ENCODE measurements at regions not wholly inside any gene's neighbourhood (a gene's known extent, or its start where the extent isn't known, plus 50 kb on each side); places are given as distances from the start of the nearest gene placed in this dataset.
A peak's percentile ranks its signal among the peaks of the same experiment; 100 is the strongest.

GRCh38 chr4:108249397-108249796, 80.7 kb upstream of the LEF1 start:
- no peak overlapping the region for H3K4me3 ChIP-seq (ENCODE audit: low read depth, low read length)
- TF ChIP-seq, protein P1, sequence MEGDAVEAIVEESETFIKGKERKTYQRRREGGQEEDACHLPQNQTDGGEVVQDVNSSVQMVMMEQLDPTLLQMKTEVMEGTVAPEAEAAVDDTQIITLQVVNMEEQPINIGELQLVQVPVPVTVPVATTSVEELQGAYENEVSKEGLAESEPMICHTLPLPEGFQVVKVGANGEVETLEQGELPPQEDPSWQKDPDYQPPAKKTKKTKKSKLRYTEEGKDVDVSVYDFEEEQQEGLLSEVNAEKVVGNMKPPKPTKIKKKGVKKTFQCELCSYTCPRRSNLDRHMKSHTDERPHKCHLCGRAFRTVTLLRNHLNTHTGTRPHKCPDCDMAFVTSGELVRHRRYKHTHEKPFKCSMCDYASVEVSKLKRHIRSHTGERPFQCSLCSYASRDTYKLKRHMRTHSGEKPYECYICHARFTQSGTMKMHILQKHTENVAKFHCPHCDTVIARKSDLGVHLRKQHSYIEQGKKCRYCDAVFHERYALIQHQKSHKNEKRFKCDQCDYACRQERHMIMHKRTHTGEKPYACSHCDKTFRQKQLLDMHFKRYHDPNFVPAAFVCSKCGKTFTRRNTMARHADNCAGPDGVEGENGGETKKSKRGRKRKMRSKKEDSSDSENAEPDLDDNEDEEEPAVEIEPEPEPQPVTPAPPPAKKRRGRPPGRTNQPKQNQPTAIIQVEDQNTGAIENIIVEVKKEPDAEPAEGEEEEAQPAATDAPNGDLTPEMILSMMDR (conservative IDR thresholded peaks at IDR 0.05; ENCODE audit: low read depth, low read length), result no peak
- no peak for DNase-seq (ENCODE audit: low read depth)

- peak; percentile 13 for DNase-seq (ENCODE audit: low read depth)
Observed at GRCh38 chr4:108247387-108248049, 78.8 kb upstream of the LEF1 start.

DNA sequence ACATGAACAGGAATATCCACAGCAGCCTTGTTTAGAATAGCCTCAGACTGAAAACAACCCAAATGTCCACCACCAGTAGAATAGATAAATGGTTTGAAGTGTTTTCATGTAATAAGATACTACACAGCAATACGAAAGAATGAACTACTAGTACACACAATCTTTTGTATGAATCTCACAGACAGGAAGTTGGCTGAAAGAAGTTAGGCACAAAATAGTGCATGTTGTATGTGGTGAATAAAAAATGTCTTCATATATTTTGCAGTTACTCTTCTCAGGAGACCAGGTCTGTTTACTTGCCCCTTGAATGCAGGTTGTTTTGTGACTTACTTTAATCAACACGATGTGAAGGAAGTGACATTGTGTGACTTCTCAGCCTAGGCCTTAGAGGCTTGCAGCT, 75.9 kb upstream of the LEF1 start:
- DNase-seq (ENCODE audit: low read depth), result no peak
- TF ChIP-seq, protein P1 (conservative IDR thresholded peaks at IDR 0.05; ENCODE audit: low read depth, low read length), result no peak

More at GRCh38 chr4:108247387-108248049, 78.8 kb upstream of the LEF1 start:
- TF ChIP-seq, protein P1 (conservative IDR thresholded peaks at IDR 0.05; ENCODE audit: low read depth, low read length), result no peak
- H3K4me3 ChIP-seq (ENCODE audit: low read depth, low read length), result no peak overlapping the region

GRCh38 chr4:108240366-108240765, 71.6 kb upstream of the LEF1 start:
- TF ChIP-seq, protein P1 (conservative IDR thresholded peaks at IDR 0.05; ENCODE audit: low read depth, low read length), result no peak
- no peak overlapping the region for H3K4me3 ChIP-seq (ENCODE audit: low read depth, low read length)
- peak; percentile 66 for DNase-seq (ENCODE audit: low read depth)

More for the DNA sequence above, 75.9 kb upstream of the LEF1 start:
- no peak overlapping the region for H3K4me3 ChIP-seq (ENCODE audit: low read depth, low read length)

DNA sequence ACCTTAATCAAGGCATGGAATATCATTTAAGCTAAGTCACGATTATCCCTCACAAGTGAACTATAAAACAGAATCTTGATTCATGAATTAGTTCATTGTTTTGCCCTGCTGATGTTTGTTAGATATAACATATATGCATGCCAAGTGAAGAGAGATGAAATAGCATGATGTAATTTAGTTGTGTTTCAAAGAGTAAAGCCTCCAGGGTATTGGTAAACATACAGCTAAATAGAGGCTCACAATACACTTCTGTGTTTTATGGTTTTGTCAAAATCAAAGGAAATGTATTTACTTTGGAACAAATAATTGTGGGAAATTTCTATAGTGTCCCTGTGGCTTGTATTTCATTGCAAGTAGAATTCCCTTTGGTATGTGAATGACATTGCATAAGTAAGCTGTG, 69.0 kb upstream of the LEF1 start:
- TF ChIP-seq, protein P1 (conservative IDR thresholded peaks at IDR 0.05; ENCODE audit: low read depth, low read length), result no peak
- DNase-seq (ENCODE audit: low read depth), result no peak
- H3K4me3 ChIP-seq (ENCODE audit: low read depth, low read length), result no peak overlapping the region

- DNase-seq (ENCODE audit: low read depth), result no peak
- H3K4me3 ChIP-seq (ENCODE audit: low read depth, low read length), result no peak overlapping the region
- TF ChIP-seq, protein P1 (conservative IDR thresholded peaks at IDR 0.05; ENCODE audit: low read depth, low read length), result no peak
Observed at GRCh38 chr4:108236264-108236663, 67.5 kb upstream of the LEF1 start.

- TF ChIP-seq, protein P1 (conservative IDR thresholded peaks at IDR 0.05; ENCODE audit: low read depth, low read length), result no peak
- H3K4me3 ChIP-seq (ENCODE audit: low read depth, low read length), result no peak overlapping the region
- DNase-seq (ENCODE audit: low read depth), result no peak
Observed at GRCh38 chr4:108227923-108228322, 59.2 kb upstream of the LEF1 start.
